ENCODE measurements at regions not wholly inside any gene's neighbourhood (a gene's known extent, or its start where the extent isn't known, plus 50 kb on each side); places are given as distances from the start of the nearest gene placed in this dataset.
"Not testable (repeated sequence)": the region's sequence is repeated elsewhere in the genome, so short reads cannot be mapped to it uniquely, and the experiment has no call there.

- TF ChIP-seq PRDM4 (CRISPR knock-in tag; IDR thresholded peaks at IDR 0.05; ENCODE audit: borderline replicate concordance) (no peak), TARDBP (CRISPR knock-in tag; IDR thresholded peaks at IDR 0.05) (no peak), ZFY (CRISPR knock-in tag; IDR thresholded peaks at IDR 0.05) (no peak)
Observed at GRCh38 chr4:19024047-19024446, 1002.5 kb upstream of the LCORL start (continued).

- CTCF ChIA-PET (ENCODE audit: low intra/inter-chr PET ratio, low total read pairs), result no interaction called here
- POLR2A ChIA-PET, result no interaction called here
- no TSS peak for BruUV-seq (replicated peaks)
- Histone ChIP-seq H3K4me1 (ENCODE audit: insufficient read depth, low read length) (no peaks in the 10 kb centered on the region), H3K27ac (ENCODE audit: extremely low read length, insufficient read depth, low read length) (no peak overlapping the region), H3K36me3 (replicated peaks in 1 of 2; ENCODE audit: control insufficient read depth in 1 of 2, insufficient read depth in 2 of 2, low read length in 2 of 2) (no peaks in the 10 kb centered on the region), H3K27me3 (ENCODE audit: control insufficient read depth in 1 of 2, insufficient read depth in 2 of 2, low read length in 2 of 2) (no peaks in the 10 kb centered on the region), H3K9ac (ENCODE audit: insufficient read depth, low read depth, low read length) (no peak overlapping the region), H3K9me3 (ENCODE audit: low read length) (peaks cover 91% of the 10 kb centered on the region), H3K79me2 (ENCODE audit: insufficient read depth, low read length) (no peaks in the 10 kb centered on the region), H3K4me2 (ENCODE audit: low read depth, low read length) (no peak overlapping the region), H2AFZ (ENCODE audit: low read length) (no peak overlapping the region), H3K4me3 (replicated peaks in 1 of 3; ENCODE audit: insufficient read depth in 1 of 3, low read depth in 2 of 3, low read length in 3 of 3) (no peak overlapping the region), H4K20me1 (ENCODE audit: insufficient read depth, low read length) (no peaks in the 10 kb centered on the region)
- intact Hi-C loops (cut with micrococcal nuclease; ENCODE audit: unreplicated experiment), result no loop called here
- DNase-seq (ENCODE audit: low spot score) (no peak), ATAC-seq (no peak), FAIRE-seq (no peak)
- TF ChIP-seq ZBED4 (CRISPR knock-in tag; IDR thresholded peaks at IDR 0.05; ENCODE audit: borderline replicate concordance) (no peak), PRDM10 (CRISPR knock-in tag; IDR thresholded peaks at IDR 0.05; ENCODE audit: low read depth) (no peak)
- in situ Hi-C loops (cut with HindIII; ENCODE audit: extremely low pct_ligation_motif_present, low pct_unique_long_range_greater_than_20kb), result no loop called here
Observed at GRCh38 chr4:19021617-19022016, 1000.1 kb upstream of the LCORL start.

GRCh38 chr4:19016550-19016949, 995.0 kb upstream of the LCORL start:
- in situ Hi-C loops (cut with HindIII; ENCODE audit: extremely low pct_ligation_motif_present, low pct_unique_long_range_greater_than_20kb); CTCF ChIA-PET (ENCODE audit: low intra/inter-chr PET ratio, low total read pairs): not testable (repeated sequence)

More at GRCh38 chr4:19016550-19016949, 995.0 kb upstream of the LCORL start:
- DNase-seq (ENCODE audit: low spot score); H3K36me3 ChIP-seq (replicated peaks in 1 of 2; ENCODE audit: control insufficient read depth in 1 of 2, insufficient read depth in 2 of 2, low read length in 2 of 2); BruUV-seq (replicated peaks); H3K4me2 ChIP-seq (ENCODE audit: low read depth, low read length); H4K20me1 ChIP-seq (ENCODE audit: insufficient read depth, low read length); intact Hi-C loops (cut with micrococcal nuclease; ENCODE audit: unreplicated experiment); POLR2A ChIA-PET; FAIRE-seq; H3K4me1 ChIP-seq (ENCODE audit: insufficient read depth, low read length); H3K27ac ChIP-seq (ENCODE audit: extremely low read length, insufficient read depth, low read length); H3K79me2 ChIP-seq (ENCODE audit: insufficient read depth, low read length); ATAC-seq; H3K9ac ChIP-seq (ENCODE audit: insufficient read depth, low read depth, low read length); H3K27me3 ChIP-seq (ENCODE audit: control insufficient read depth in 1 of 2, insufficient read depth in 2 of 2, low read length in 2 of 2); H3K4me3 ChIP-seq (replicated peaks in 1 of 3; ENCODE audit: insufficient read depth in 1 of 3, low read depth in 2 of 3, low read length in 3 of 3); H2AFZ ChIP-seq (ENCODE audit: low read length): not testable (repeated sequence)
- H3K9me3 ChIP-seq (ENCODE audit: low read length), result peaks cover 82% of the 10 kb centered on the region
- 21% methylated on average over 11 of the region's 11 CpGs for WGBS (ENCODE audit: low lambda C conversion rate)

Measured in HepG2 (cell line).